Non-pigmented ciliary epithelial cell (primary cell): ENCODE measurements at regions not wholly inside any gene's neighbourhood (a gene's known extent, or its start where the extent isn't known, plus 50 kb on each side); places are given as distances from the start of the nearest gene placed in this dataset.

ENCODE experiments used
- DNase-seq: peaks from one replicate; pipeline ENCODE4 v3.0.0-alpha.2; 2010; ENCODE audit warnings: low read depth

GRCh38 chr3:74564560-74564959, 49.9 kb downstream of the CNTN3 start:
- DNase-seq: no peak

GRCh38 chr3:74562558-74563269, 51.7 kb downstream of the CNTN3 start:
- no peak for DNase-seq

GRCh38 chr3:74561881-74562280, 52.6 kb downstream of the CNTN3 start:
- no peak for DNase-seq

GRCh38 chr3:74559261-74559660, 55.2 kb downstream of the CNTN3 start:
- DNase-seq: no peak

- DNase-seq: no peak
Measured at GRCh38 chr3:74550686-74551085, 63.8 kb downstream of the CNTN3 start.

GRCh38 chr3:74546426-74546825, 68.0 kb downstream of the CNTN3 start:
- DNase-seq: no peak

GRCh38 chr3:74542441-74542840, 72.0 kb downstream of the CNTN3 start:
- DNase-seq: no peak

GRCh38 chr3:74539876-74540275, 74.6 kb downstream of the CNTN3 start:
- DNase-seq: no peak

- DNase-seq: no peak
Measured at GRCh38 chr3:74538669-74539068, 75.8 kb downstream of the CNTN3 start.

- DNase-seq: no peak
Measured at GRCh38 chr3:74537857-74538256, 76.6 kb downstream of the CNTN3 start.

GRCh38 chr3:74537164-74537563, 77.3 kb downstream of the CNTN3 start:
- DNase-seq: peak; percentile 19

- DNase-seq: no peak
Measured at GRCh38 chr3:74535281-74535680, 79.2 kb downstream of the CNTN3 start.

GRCh38 chr3:74534611-74535010, 79.8 kb downstream of the CNTN3 start:
- no peak for DNase-seq

- DNase-seq: peak; percentile 82
Measured at GRCh38 chr3:74532446-74532845, 82.0 kb downstream of the CNTN3 start.

GRCh38 chr3:74531491-74531890, 83.0 kb downstream of the CNTN3 start:
- peak; percentile 11 for DNase-seq

GRCh38 chr3:74529145-74529544, 85.3 kb downstream of the CNTN3 start:
- DNase-seq: no peak

- DNase-seq: no peak
Measured at GRCh38 chr3:74527566-74527965, 86.9 kb downstream of the CNTN3 start.

- DNase-seq: peak; percentile 8
Measured at GRCh38 chr3:74523811-74524210, 90.6 kb downstream of the CNTN3 start.

GRCh38 chr3:74520895-74521294, 93.6 kb downstream of the CNTN3 start:
- DNase-seq: no peak

GRCh38 chr3:74518610-74519009, 95.8 kb downstream of the CNTN3 start:
- no peak for DNase-seq

- DNase-seq: no peak
Measured at GRCh38 chr3:74516019-74516418, 98.4 kb downstream of the CNTN3 start.

GRCh38 chr3:74515451-74515850, 99.0 kb downstream of the CNTN3 start:
- peak; percentile 6 for DNase-seq

GRCh38 chr3:74511078-74511477, 103.4 kb downstream of the CNTN3 start:
- DNase-seq: no peak

- no peak for DNase-seq
Measured at GRCh38 chr3:74510261-74510818, 104.1 kb downstream of the CNTN3 start.
